K562 (cell line): ENCODE measurements at regions not wholly inside any gene's neighbourhood (a gene's known extent, or its start where the extent isn't known, plus 50 kb on each side); places are given as distances from the start of the nearest gene placed in this dataset.

Experiments used
- ATAC-seq: fragments of 200-7000 bp; cut with Tn5 transposase; 3 replicates; pipeline ENCODE4 v1.9.1; 2020; ENCODE audit warnings: moderate library complexity
- BruUV-seq: library from RNA; stranded (reverse); fragments of 400-500 nt; replicated peaks from 2 replicates; lab custom pipeline; 2021; lab: Mats Ljungman, UMichigan
- CTCF ChIA-PET: fragments of 300-600 bp; formaldehyde crosslinking; extraction: SDS; loops from one replicate; lab custom pipeline; 2021; ENCODE audit warnings: low intra/inter-chr PET ratio; lab: Yijun Ruan, JAX
- POLR2A ChIA-PET: fragments of 300-600, 350-650 bp; sonication (Branson Sonifier 250); formaldehyde crosslinking; extraction: SDS; loops from one replicate; lab custom pipeline; 2021; ENCODE audit warnings: antibody characterized with exemption, inconsistent platforms; lab: Yijun Ruan, JAX
- DNase-seq, 4 experiments: peaks; one replicate each; pipeline versions ENCODE4 v3.0.0 to v3.0.0-alpha.2; 2011 to 2018; ENCODE audit warnings: low spot score in 3 of 4, mixed read lengths in 3 of 4; ENCODE audit errors: extremely low read depth in 1 of 4
- FAIRE-seq: peaks from 2 replicates; lab custom pipeline; 2011; peaks lifted over from hg19 to GRCh38; lab: Jason Lieb, UNC
- H2AFZ ChIP-seq: 2 replicates; pipeline ENCODE4 v1.6.0; 2011; ENCODE audit warnings: low read depth, low read length, control low read depth, inconsistent platforms
- H3K27ac ChIP-seq: fragments of 200-600 bp; 3 replicates; pipeline ENCODE4 v1.8.0; 2011; ENCODE audit warnings: low read depth, mild to moderate bottlenecking, control low read depth, inconsistent platforms, low read length, moderate library complexity, mixed read lengths; ENCODE audit errors: extremely low read depth
- H3K27me3 ChIP-seq, 2 experiments: fragments of 300-600 bp in 1 of 2; 2 replicates in 1 of 2; 3 replicates in 1 of 2; pipeline versions ENCODE4 v1.6.0 to v1.8.0; 2011; ENCODE audit warnings: inconsistent platforms in 2 of 2, low read length in 2 of 2, mild to moderate bottlenecking in 1 of 2, mixed read lengths in 1 of 2, moderate library complexity in 1 of 2; ENCODE audit not compliant: control insufficient read depth in 2 of 2, insufficient read depth in 2 of 2
- H3K36me3 ChIP-seq: fragments of 300-600 bp; 3 replicates; pipeline ENCODE4 v1.8.0; 2011; ENCODE audit warnings: mild to moderate bottlenecking, low read length, inconsistent platforms; ENCODE audit not compliant: control insufficient read depth, insufficient read depth
- H3K4me1 ChIP-seq, 2 experiments: fragments of 200-600 bp in 1 of 2; replicated peaks in 1 of 2; 2 replicates in 1 of 2; 3 replicates in 1 of 2; pipeline versions ENCODE4 v1.5.1 to v1.8.0; 2011; ENCODE audit warnings: inconsistent platforms in 2 of 2, low read length in 2 of 2, mild to moderate bottlenecking in 1 of 2, mixed read lengths in 1 of 2, moderate library complexity in 1 of 2; ENCODE audit not compliant: control insufficient read depth in 2 of 2, insufficient read depth in 2 of 2
- H3K4me2 ChIP-seq: 2 replicates; pipeline ENCODE4 v1.6.1; 2011; ENCODE audit warnings: low read length, control low read depth, inconsistent platforms, mixed read lengths; ENCODE audit not compliant: insufficient read depth
- H3K4me3 ChIP-seq: fragments of 200-600 bp; sonication (generic), shearing (Covaris generic); 2 replicates; pipeline ENCODE4 v1.5.1; 2016; ENCODE audit warnings: control low read depth, inconsistent platforms
- H3K79me2 ChIP-seq: fragments of 200-600 bp; 3 replicates; pipeline ENCODE4 v1.8.0; 2011; ENCODE audit warnings: low read length, inconsistent platforms; ENCODE audit not compliant: control insufficient read depth, insufficient read depth
- H3K9ac ChIP-seq, 2 experiments: 2 replicates each; pipeline versions ENCODE4 v1.6.0 to v1.6.1; 2011; ENCODE audit warnings: low read depth in 2 of 2, low read length in 2 of 2, control low read depth in 1 of 2, inconsistent platforms in 1 of 2, mild to moderate bottlenecking in 1 of 2, mixed read lengths in 1 of 2; ENCODE audit not compliant: insufficient read depth in 1 of 2
- H3K9me1 ChIP-seq: one replicate; pipeline ENCODE4 v1.6.0; 2011; ENCODE audit warnings: inconsistent platforms, mild to moderate bottlenecking, low read length, moderate library complexity; ENCODE audit not compliant: control insufficient read depth, insufficient read depth
- H3K9me3 ChIP-seq: replicated peaks from 2 replicates; pipeline ENCODE4 v1.5.1; 2011; ENCODE audit warnings: low read depth, low read length, inconsistent platforms; ENCODE audit not compliant: control insufficient read depth, insufficient read depth
- H4K20me1 ChIP-seq: replicated peaks from 2 replicates; pipeline ENCODE4 v1.6.1; 2011; ENCODE audit warnings: low read length, inconsistent platforms, mixed read lengths; ENCODE audit not compliant: control insufficient read depth, insufficient read depth
- CHCHD3 ChIP-seq: fragments of 250-450 bp; sonication (Bioruptor Pico); IDR thresholded peaks from 2 replicates; pipeline ENCODE4 v2.1.2; 2022; ENCODE audit warnings: mild to moderate bottlenecking
- FOXJ3 ChIP-seq: sonication (generic); formaldehyde crosslinking; IDR thresholded peaks from 2 replicates; pipeline ENCODE4 v1.4.0; 2020; ENCODE audit warnings: mild to moderate bottlenecking, missing genetic modification reagents
- NFIC ChIP-seq: fragments of 450-650 bp; IDR thresholded peaks from 2 replicates; pipeline ENCODE4 v1.6.1; 2017; ENCODE audit warnings: mild to moderate bottlenecking, inconsistent platforms
- PYGO2 ChIP-seq: fragments of 450-650 bp; IDR thresholded peaks from 2 replicates; pipeline ENCODE4 v1.6.1; 2016; ENCODE audit warnings: mild to moderate bottlenecking, missing genetic modification characterization, moderate library complexity, missing compliant biosample characterization
- ZNF436 ChIP-seq: fragments of 250-450, 450-650 bp; sonication (Bioruptor Pico); formaldehyde crosslinking; IDR thresholded peaks from 2 replicates; pipeline ENCODE4 v1.7.0; 2020; ENCODE audit warnings: mild to moderate bottlenecking
- WGBS: fragments of 100-300 bp; shearing (Covaris generic); methylation state at CpG from one replicate; pipeline ENCODE4 v1.1.6; 2016; ENCODE audit warnings: low coverage, mixed read lengths; ENCODE audit not compliant: insufficient coverage; ENCODE audit errors: missing lambda C conversion rate; 5-methylcytosine and 5-hydroxymethylcytosine counted together
- in situ Hi-C: fragments of 300-500 bp; cut with MboI; formaldehyde crosslinking; loops from 4 replicates; pipeline ENCODE4 v1.15.0; 2018; ENCODE audit warnings: inconsistent platforms, mixed read lengths
- intact Hi-C: fragments of 100-400 bp; cut with micrococcal nuclease; formaldehyde crosslinking; loops from 2 replicates; pipeline ENCODE4 v1.14.2; 2022
- TF ChIP-seq, protein P1 (sequence below): fragments of 150-350 bp; IDR thresholded peaks from 2 replicates; pipeline ENCODE4 v1.6.1; 2014; ENCODE audit warnings: low read depth, mild to moderate bottlenecking, low read length, borderline replicate concordance

DNA sequence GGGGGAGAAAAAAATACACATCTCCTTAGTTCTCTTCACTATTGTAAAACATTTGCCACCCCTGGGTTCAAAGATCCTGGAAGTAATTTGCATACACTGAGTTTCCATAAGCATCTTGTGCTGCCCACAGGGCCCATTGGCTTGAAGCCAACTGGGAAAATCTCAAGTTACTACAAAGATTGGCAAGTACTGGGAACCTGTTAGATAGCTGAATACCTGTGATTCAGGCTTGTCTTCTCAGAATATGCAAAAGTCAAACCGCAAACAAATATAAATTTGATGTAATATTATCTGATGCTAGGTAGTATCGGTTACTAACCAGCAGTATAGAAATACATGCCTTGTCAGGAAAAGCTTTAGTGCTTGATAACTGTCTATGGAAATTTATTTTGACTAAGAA, 156.9 kb upstream of the FST start:
- Histone ChIP-seq H3K4me1 (no peaks in the 10 kb centered on the region), H3K27ac (no peak overlapping the region), H3K4me2 (no peak overlapping the region), H3K9me1 (no peaks in the 10 kb centered on the region), H3K79me2 (no peaks in the 10 kb centered on the region), H4K20me1 (no peaks in the 10 kb centered on the region), H3K27me3 (no peaks in the 10 kb centered on the region), H3K4me3 (no peak overlapping the region), H3K9me3 (no peaks in the 10 kb centered on the region), H3K9ac (no peak overlapping the region), H2AFZ (no peak overlapping the region), H3K36me3 (no peaks in the 10 kb centered on the region)
- in situ Hi-C loops (no loop called here), intact Hi-C loops (no loop called here)
- no TSS peak for BruUV-seq
- 2% methylated on average over 2 of the region's 2 CpGs for WGBS
- DNase-seq = no peak
- TF ChIP-seq CHCHD3 (no peak), PYGO2 (tag) (no peak), FOXJ3 (no peak), ZNF436 (CRISPR knock-in tag) (no peak), NFIC (peak; percentile 44)
- TF ChIP-seq, protein P1, sequence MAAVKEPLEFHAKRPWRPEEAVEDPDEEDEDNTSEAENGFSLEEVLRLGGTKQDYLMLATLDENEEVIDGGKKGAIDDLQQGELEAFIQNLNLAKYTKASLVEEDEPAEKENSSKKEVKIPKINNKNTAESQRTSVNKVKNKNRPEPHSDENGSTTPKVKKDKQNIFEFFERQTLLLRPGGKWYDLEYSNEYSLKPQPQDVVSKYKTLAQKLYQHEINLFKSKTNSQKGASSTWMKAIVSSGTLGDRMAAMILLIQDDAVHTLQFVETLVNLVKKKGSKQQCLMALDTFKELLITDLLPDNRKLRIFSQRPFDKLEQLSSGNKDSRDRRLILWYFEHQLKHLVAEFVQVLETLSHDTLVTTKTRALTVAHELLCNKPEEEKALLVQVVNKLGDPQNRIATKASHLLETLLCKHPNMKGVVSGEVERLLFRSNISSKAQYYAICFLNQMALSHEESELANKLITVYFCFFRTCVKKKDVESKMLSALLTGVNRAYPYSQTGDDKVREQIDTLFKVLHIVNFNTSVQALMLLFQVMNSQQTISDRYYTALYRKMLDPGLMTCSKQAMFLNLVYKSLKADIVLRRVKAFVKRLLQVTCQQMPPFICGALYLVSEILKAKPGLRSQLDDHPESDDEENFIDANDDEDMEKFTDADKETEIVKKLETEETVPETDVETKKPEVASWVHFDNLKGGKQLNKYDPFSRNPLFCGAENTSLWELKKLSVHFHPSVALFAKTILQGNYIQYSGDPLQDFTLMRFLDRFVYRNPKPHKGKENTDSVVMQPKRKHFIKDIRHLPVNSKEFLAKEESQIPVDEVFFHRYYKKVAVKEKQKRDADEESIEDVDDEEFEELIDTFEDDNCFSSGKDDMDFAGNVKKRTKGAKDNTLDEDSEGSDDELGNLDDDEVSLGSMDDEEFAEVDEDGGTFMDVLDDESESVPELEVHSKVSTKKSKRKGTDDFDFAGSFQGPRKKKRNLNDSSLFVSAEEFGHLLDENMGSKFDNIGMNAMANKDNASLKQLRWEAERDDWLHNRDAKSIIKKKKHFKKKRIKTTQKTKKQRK = no peak
- ChIA-PET CTCF (no interaction called here), POLR2A (no interaction called here)
- FAIRE-seq = no peak
- ATAC-seq = no peak
